IMR-90 (cell line): ENCODE measurements at regions not wholly inside any gene's neighbourhood (a gene's known extent, or its start where the extent isn't known, plus 50 kb on each side); places are given as distances from the start of the nearest gene placed in this dataset.

ENCODE experiments used
- ATAC-seq: fragments of 200-7000 bp; cut with Tn5 transposase; 2 replicates; pipeline ENCODE4 v1.9.1; 2020; ENCODE audit warnings: low read depth, mild to moderate bottlenecking, moderate library complexity
- BruUV-seq: library from RNA; stranded (reverse); fragments of 400-500 nt; replicated peaks from 2 replicates; lab custom pipeline; 2021; lab: Mats Ljungman, UMichigan
- CTCF ChIA-PET: fragments of 300-600 bp; formaldehyde crosslinking; extraction: SDS; loops from one replicate; lab custom pipeline; 2021; ENCODE audit warnings: antibody characterized with exemption; lab: Yijun Ruan, JAX
- POLR2A ChIA-PET: fragments of 300-600 bp; sonication (Branson Sonifier 250); formaldehyde crosslinking; loops from one replicate; lab custom pipeline; 2022; ENCODE audit warnings: antibody characterized with exemption; ENCODE audit not compliant: unreplicated experiment; lab: Charles Lee
- DNase-seq: peaks from one replicate; pipeline ENCODE4 v3.0.0; 2013
- H2AFZ ChIP-seq: replicated peaks from 2 replicates; pipeline ENCODE3; 2013; ENCODE audit warnings: low read length, mild to moderate bottlenecking; ENCODE audit not compliant: poor library complexity
- H2AK5ac ChIP-seq: 2 replicates; pipeline ENCODE4 v1.6.1; 2013; ENCODE audit warnings: low read depth, low read length, inconsistent platforms
- H2AK9ac ChIP-seq: replicated peaks from 2 replicates; pipeline ENCODE3; 2013; ENCODE audit warnings: mild to moderate bottlenecking, low read depth, low read length, moderate library complexity; ENCODE audit not compliant: poor library complexity
- H2BK120ac ChIP-seq: 2 replicates; pipeline ENCODE4 v1.6.1; 2013; ENCODE audit warnings: low read depth, low read length, inconsistent platforms
- H2BK15ac ChIP-seq: 3 replicates; pipeline ENCODE4 v1.6.1; 2013; ENCODE audit warnings: low read depth, low read length, inconsistent platforms
- H2BK20ac ChIP-seq: 2 replicates; pipeline ENCODE4 v1.6.1; 2013; ENCODE audit warnings: low read depth, mild to moderate bottlenecking, inconsistent platforms, low read length, moderate library complexity
- H2BK5ac ChIP-seq: 2 replicates; pipeline ENCODE4 v1.6.1; 2013; ENCODE audit warnings: mild to moderate bottlenecking, low read depth, low read length, inconsistent platforms; ENCODE audit not compliant: poor library complexity, severe bottlenecking
- H3K14ac ChIP-seq: replicated peaks from 2 replicates; pipeline ENCODE4 v1.6.1; 2013; ENCODE audit warnings: low read depth, low read length, inconsistent platforms
- H3K18ac ChIP-seq: 2 replicates; pipeline ENCODE4 v1.6.1; 2013; ENCODE audit warnings: low read depth, low read length, control low read depth
- H3K23ac ChIP-seq: 2 replicates; pipeline ENCODE4 v1.6.1; 2013; ENCODE audit warnings: low read depth, low read length, inconsistent platforms
- H3K27ac ChIP-seq: 2 replicates; pipeline ENCODE4 v1.5.1; 2013; ENCODE audit warnings: mild to moderate bottlenecking, control low read depth, low read length; ENCODE audit not compliant: insufficient read depth
- H3K27me3 ChIP-seq: 2 replicates; pipeline ENCODE4 v1.6.1; 2013; ENCODE audit warnings: low read length; ENCODE audit not compliant: control insufficient read depth, insufficient read depth
- H3K36me3 ChIP-seq: 2 replicates; pipeline ENCODE4 v1.6.1; 2013; ENCODE audit warnings: low read length, mixed read lengths; ENCODE audit not compliant: control insufficient read depth, insufficient read depth
- H3K4ac ChIP-seq: 2 replicates; pipeline ENCODE4 v1.6.1; 2013; ENCODE audit warnings: low read depth, low read length, inconsistent platforms
- H3K4me1 ChIP-seq: 2 replicates; pipeline ENCODE4 v1.6.1; 2013; ENCODE audit warnings: low read length, mixed read lengths; ENCODE audit not compliant: control insufficient read depth, insufficient read depth
- H3K4me2 ChIP-seq: 2 replicates; pipeline ENCODE4 v1.6.1; 2013; ENCODE audit warnings: low read depth, mild to moderate bottlenecking, control low read depth, low read length, moderate library complexity
- H3K4me3 ChIP-seq: 2 replicates; pipeline ENCODE4 v1.5.1; 2013; ENCODE audit warnings: low read depth, mild to moderate bottlenecking, control low read depth, low read length, moderate library complexity; ENCODE audit not compliant: insufficient read depth
- H3K56ac ChIP-seq: 2 replicates; pipeline ENCODE4 v1.6.1; 2013; ENCODE audit warnings: low read length, inconsistent platforms; ENCODE audit not compliant: insufficient read depth; ENCODE audit errors: extremely low read depth
- H3K79me1 ChIP-seq, 2 experiments: 2 replicates each; pipeline ENCODE4 v1.6.1; 2013; ENCODE audit warnings: low read length in 2 of 2, inconsistent platforms in 1 of 2, low read depth in 1 of 2
- H3K9ac ChIP-seq: 2 replicates; pipeline ENCODE4 v1.6.1; 2013; ENCODE audit warnings: low read depth, low read length, control low read depth
- H3K9me1 ChIP-seq: 2 replicates; pipeline ENCODE4 v1.6.1; 2013; ENCODE audit warnings: low read length, inconsistent platforms; ENCODE audit not compliant: insufficient read depth
- H3K9me3 ChIP-seq: 2 replicates; pipeline ENCODE4 v1.6.1; 2013; ENCODE audit warnings: low read length; ENCODE audit not compliant: control insufficient read depth, insufficient read depth
- H4K20me1 ChIP-seq: 2 replicates; pipeline ENCODE4 v1.6.1; 2013; ENCODE audit warnings: low read length, inconsistent platforms; ENCODE audit not compliant: insufficient read depth
- H4K5ac ChIP-seq: 2 replicates; pipeline ENCODE4 v1.6.1; 2013; ENCODE audit warnings: mild to moderate bottlenecking, low read depth, low read length, control low read depth
- H4K8ac ChIP-seq, 2 experiments: 2 replicates each; pipeline ENCODE4 v1.6.1; 2013; ENCODE audit warnings: low read depth in 2 of 2, low read length in 2 of 2, control low read depth in 1 of 2, inconsistent platforms in 1 of 2
- H4K91ac ChIP-seq: 2 replicates; pipeline ENCODE4 v1.6.1; 2013; ENCODE audit warnings: low read depth, low read length, inconsistent platforms; ENCODE audit not compliant: insufficient read depth
- BHLHE40 ChIP-seq: fragments of 150-350 bp; IDR thresholded peaks from 2 replicates; pipeline ENCODE4 v1.6.1; 2016; ENCODE audit warnings: mild to moderate bottlenecking, low read depth, low read length
- CEBPB ChIP-seq: IDR thresholded peaks from 2 replicates; pipeline ENCODE4 v1.6.1; 2012; ENCODE audit warnings: low read depth, low read length, improper control_type of control experiment
- CHD1 ChIP-seq: IDR thresholded peaks from 2 replicates; pipeline ENCODE4 v1.6.1; 2012; ENCODE audit warnings: low read depth, low read length, improper control_type of control experiment
- CTCF ChIP-seq: conservative IDR thresholded peaks from 2 replicates; pipeline ENCODE4 v1.5.1; 2012; ENCODE audit warnings: mild to moderate bottlenecking, low read depth, low read length, improper control_type of control experiment
- FOS ChIP-seq: fragments of 150-350 bp; IDR thresholded peaks from 2 replicates; pipeline ENCODE4 v1.6.1; 2016; ENCODE audit warnings: low read depth, low read length
- MAFK ChIP-seq: IDR thresholded peaks from 2 replicates; pipeline ENCODE4 v1.6.1; 2012; ENCODE audit warnings: low read depth, low read length, improper control_type of control experiment
- MAZ ChIP-seq: IDR thresholded peaks from 2 replicates; pipeline ENCODE4 v1.6.1; 2012; ENCODE audit warnings: low read depth, mild to moderate bottlenecking, low read length, improper control_type of control experiment, moderate library complexity, borderline replicate concordance
- MXI1 ChIP-seq: IDR thresholded peaks from 2 replicates; pipeline ENCODE4 v1.6.1; 2012; ENCODE audit warnings: low read depth, mild to moderate bottlenecking, low read length, moderate library complexity, borderline replicate concordance
- NFE2L2 ChIP-seq: fragments of 150-350 bp; IDR thresholded peaks from 2 replicates; pipeline ENCODE4 v1.6.1; 2016; ENCODE audit warnings: low read depth, mild to moderate bottlenecking, low read length
- RAD21 ChIP-seq: IDR thresholded peaks from 2 replicates; pipeline ENCODE4 v1.6.1; 2012; ENCODE audit warnings: low read length, improper control_type of control experiment
- RCOR1 ChIP-seq: IDR thresholded peaks from 2 replicates; pipeline ENCODE4 v1.6.1; 2012; ENCODE audit warnings: mild to moderate bottlenecking, low read length, improper control_type of control experiment; ENCODE audit not compliant: insufficient replicate concordance
- RFX5 ChIP-seq: IDR thresholded peaks from 2 replicates; pipeline ENCODE4 v1.8.0; 2012; ENCODE audit warnings: low read depth, mild to moderate bottlenecking, low read length, moderate library complexity
- SMC3 ChIP-seq: fragments of 150-350 bp; IDR thresholded peaks from 2 replicates; pipeline ENCODE4 v1.6.1; 2016; ENCODE audit warnings: low read depth, mild to moderate bottlenecking, antibody characterized with exemption, low read length, moderate library complexity
- USF2 ChIP-seq: fragments of 150-350 bp; IDR thresholded peaks from 2 replicates; pipeline ENCODE4 v1.6.1; 2017; ENCODE audit warnings: mild to moderate bottlenecking, antibody characterized with exemption, low read length, low read depth
- WGBS, 2 experiments: methylation state at CpG; one replicate each; pipeline versions ENCODE4 v1.1.5 to v1.1.7; 2013; ENCODE audit warnings: missing lambda C conversion rate in 2 of 2; ENCODE audit not compliant: insufficient read length in 1 of 2; ENCODE audit errors: extremely low coverage in 2 of 2; 5-methylcytosine and 5-hydroxymethylcytosine counted together
- dilution Hi-C: fragments of 300-500 bp; cut with HindIII; formaldehyde crosslinking; loops from one replicate; pipeline ENCODE4 v1.14.3; 2018; ENCODE audit warnings: low sequenced_read_pairs; ENCODE audit not compliant: unreplicated experiment
- in situ Hi-C: fragments of 300-500 bp; cut with MboI; formaldehyde crosslinking; loops from 3 replicates; pipeline ENCODE4 v1.14.3; 2019; ENCODE audit warnings: low sequenced_read_pairs, inconsistent platforms, mixed read lengths
- intact Hi-C: fragments of 100-400 bp; cut with micrococcal nuclease; formaldehyde crosslinking; loops from 2 replicates; pipeline ENCODE4 v1.10.0; 2022
- TF ChIP-seq, protein P1 (sequence below): fragments of 150-350 bp; IDR thresholded peaks from 2 replicates; pipeline ENCODE4 v1.6.1; 2016; ENCODE audit warnings: low read depth, mild to moderate bottlenecking, low read length, moderate library complexity, borderline replicate concordance

DNA sequence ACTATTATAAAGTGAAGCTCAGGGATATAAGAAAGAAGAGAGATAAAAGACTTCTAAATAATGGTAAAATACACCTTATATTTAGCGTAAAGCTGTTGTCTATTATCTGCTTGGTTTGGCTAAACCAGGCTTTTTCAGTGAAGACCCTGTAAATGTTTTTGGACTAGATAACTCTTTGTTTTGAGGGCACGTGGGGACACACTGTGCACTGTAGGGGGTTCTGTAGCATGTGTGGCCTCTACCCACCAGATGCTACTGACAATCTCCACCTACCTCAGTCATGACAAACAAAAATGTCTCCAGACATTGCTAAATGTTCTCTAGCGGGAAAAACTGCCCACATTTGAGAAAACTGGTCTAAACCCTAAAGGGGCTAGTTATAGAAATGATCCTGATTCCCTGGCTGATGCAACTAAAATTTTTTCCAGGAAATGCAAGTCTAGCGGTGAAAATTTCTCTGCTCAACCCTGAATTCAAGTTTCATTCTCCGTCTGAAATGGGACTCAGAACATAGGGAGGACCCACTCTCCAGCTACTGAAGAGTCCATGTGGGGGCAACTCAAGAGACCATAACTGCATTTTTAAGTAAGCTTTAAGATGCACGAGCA lies 355.2 kb upstream of the RASGEF1B start:
- WGBS, 2 experiments, result 50% methylated on average over 1 of the region's 6 CpGs; no CpG with 5 or more reads in 1 of the 2 experiments
- Histone ChIP-seq H3K56ac (no peak overlapping the region), H3K9ac (no peak overlapping the region)

More for the DNA sequence above, 355.2 kb upstream of the RASGEF1B start:
- DNase-seq (no peak), ATAC-seq (no peak)
- no peak overlapping the region for H4K8ac ChIP-seq
- CTCF ChIA-PET, result interaction anchor here (0.7 kb wide), 1 partner anchor 420 kb away, joined by 3 read pairs; no protein-coding TSS in a partner anchor
- H2BK5ac ChIP-seq, result no peak overlapping the region
- no peak overlapping the region for H2BK120ac ChIP-seq
- H3K9me1 ChIP-seq, result no peaks in the 10 kb centered on the region
- no peak overlapping the region for H3K4me3 ChIP-seq
- BruUV-seq, result no TSS peak
- POLR2A ChIA-PET, result no interaction called here
- no peaks in the 10 kb centered on the region for H3K27me3 ChIP-seq
- no peaks in the 10 kb centered on the region for H3K36me3 ChIP-seq
- H4K5ac ChIP-seq, result no peak overlapping the region
- no peaks in the 10 kb centered on the region for H4K20me1 ChIP-seq
- H2BK15ac ChIP-seq, result no peak overlapping the region
- H3K79me1 ChIP-seq, result no peaks in the 10 kb centered on the region
- H3K9me3 ChIP-seq, result no peaks in the 10 kb centered on the region
- no peak overlapping the region for H2AK5ac ChIP-seq
- no peak overlapping the region for H3K14ac ChIP-seq
- in situ Hi-C loops (no loop called here), intact Hi-C loops (no loop called here), dilution Hi-C loops (loop anchor here (25.0 kb wide), 1 partner anchor 415 kb away; no protein-coding TSS in a partner anchor)
- H3K4me1 ChIP-seq, result no peaks in the 10 kb centered on the region
- no peak for TF ChIP-seq SMC3
- no peak for TF ChIP-seq CHD1
- no peak for TF ChIP-seq MAFK
- no peak for TF ChIP-seq CEBPB
- TF ChIP-seq FOS, result no peak
- TF ChIP-seq USF2, result no peak
- TF ChIP-seq RAD21, result no peak
- no peak for TF ChIP-seq CTCF
- TF ChIP-seq BHLHE40, result no peak
- no peak for TF ChIP-seq MAZ
- no peak for TF ChIP-seq RFX5
- TF ChIP-seq, protein P1, sequence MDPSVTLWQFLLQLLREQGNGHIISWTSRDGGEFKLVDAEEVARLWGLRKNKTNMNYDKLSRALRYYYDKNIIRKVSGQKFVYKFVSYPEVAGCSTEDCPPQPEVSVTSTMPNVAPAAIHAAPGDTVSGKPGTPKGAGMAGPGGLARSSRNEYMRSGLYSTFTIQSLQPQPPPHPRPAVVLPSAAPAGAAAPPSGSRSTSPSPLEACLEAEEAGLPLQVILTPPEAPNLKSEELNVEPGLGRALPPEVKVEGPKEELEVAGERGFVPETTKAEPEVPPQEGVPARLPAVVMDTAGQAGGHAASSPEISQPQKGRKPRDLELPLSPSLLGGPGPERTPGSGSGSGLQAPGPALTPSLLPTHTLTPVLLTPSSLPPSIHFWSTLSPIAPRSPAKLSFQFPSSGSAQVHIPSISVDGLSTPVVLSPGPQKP, result no peak
- no peak for TF ChIP-seq NFE2L2
- no peak for TF ChIP-seq MXI1
- TF ChIP-seq RCOR1, result no peak
- no peak overlapping the region for H3K18ac ChIP-seq
- H2AFZ ChIP-seq, result no peak overlapping the region
- no peak overlapping the region for H4K91ac ChIP-seq
- H3K4me2 ChIP-seq, result no peak overlapping the region
- H3K23ac ChIP-seq, result no peak overlapping the region
- no peak overlapping the region for H3K4ac ChIP-seq
- H2AK9ac ChIP-seq, result no peak overlapping the region
- no peak overlapping the region for H3K27ac ChIP-seq
- H2BK20ac ChIP-seq, result no peak overlapping the region
